NCI-H2107 treated with DMSO at 0.1 percent for 48 hours (cell line): ENCODE measurements at regions not wholly inside any gene's neighbourhood (a gene's known extent, or its start where the extent isn't known, plus 50 kb on each side); places are given as distances from the start of the nearest gene placed in this dataset.
"Not testable (repeated sequence)": the region's sequence is repeated elsewhere in the genome, so short reads cannot be mapped to it uniquely, and the experiment has no call there.

Source experiments
- DNase-seq: peaks from one replicate; lab custom pipeline; 2025; ENCODE audit not compliant: unreplicated experiment; lab: John Stamatoyannopoulos, UW

- DNase-seq, result no peak
Observed at GRCh38 chr1:41994195-41994894, 75.6 kb upstream of the HIVEP3 start.

- DNase-seq, result peak; percentile 18
Observed at GRCh38 chr1:41983451-41983850, 64.7 kb upstream of the HIVEP3 start.

GRCh38 chr1:41981796-41982195 lies 63.1 kb upstream of the HIVEP3 start:
- DNase-seq, result no peak

GRCh38 chr1:41980827-41981653 lies 62.3 kb upstream of the HIVEP3 start:
- peak; percentile 16 for DNase-seq

GRCh38 chr1:41978986-41979385 lies 60.3 kb upstream of the HIVEP3 start:
- no peak for DNase-seq

- DNase-seq, result peak; percentile 97
Observed at GRCh38 chr1:41977326-41977725, 58.6 kb upstream of the HIVEP3 start.

GRCh38 chr1:41976671-41977070 lies 57.9 kb upstream of the HIVEP3 start:
- no peak for DNase-seq

GRCh38 chr1:41975850-41976569 lies 57.3 kb upstream of the HIVEP3 start:
- DNase-seq, result no peak

- DNase-seq, result no peak
Observed at GRCh38 chr1:41975121-41975520, 56.4 kb upstream of the HIVEP3 start.

GRCh38 chr1:41968557-41968956 lies 49.8 kb upstream of the HIVEP3 start:
- DNase-seq, result not testable (repeated sequence)
